Islet of Langerhans (tissue), 1 donor: ENCODE measurements at regions not wholly inside any gene's neighbourhood (a gene's known extent, or its start where the extent isn't known, plus 50 kb on each side); places are given as distances from the start of the nearest gene placed in this dataset.

Source experiments
- FAIRE-seq: peaks from one replicate; lab custom pipeline; 2011; peaks lifted over from hg19 to GRCh38; lab: Jason Lieb, UNC

DNA sequence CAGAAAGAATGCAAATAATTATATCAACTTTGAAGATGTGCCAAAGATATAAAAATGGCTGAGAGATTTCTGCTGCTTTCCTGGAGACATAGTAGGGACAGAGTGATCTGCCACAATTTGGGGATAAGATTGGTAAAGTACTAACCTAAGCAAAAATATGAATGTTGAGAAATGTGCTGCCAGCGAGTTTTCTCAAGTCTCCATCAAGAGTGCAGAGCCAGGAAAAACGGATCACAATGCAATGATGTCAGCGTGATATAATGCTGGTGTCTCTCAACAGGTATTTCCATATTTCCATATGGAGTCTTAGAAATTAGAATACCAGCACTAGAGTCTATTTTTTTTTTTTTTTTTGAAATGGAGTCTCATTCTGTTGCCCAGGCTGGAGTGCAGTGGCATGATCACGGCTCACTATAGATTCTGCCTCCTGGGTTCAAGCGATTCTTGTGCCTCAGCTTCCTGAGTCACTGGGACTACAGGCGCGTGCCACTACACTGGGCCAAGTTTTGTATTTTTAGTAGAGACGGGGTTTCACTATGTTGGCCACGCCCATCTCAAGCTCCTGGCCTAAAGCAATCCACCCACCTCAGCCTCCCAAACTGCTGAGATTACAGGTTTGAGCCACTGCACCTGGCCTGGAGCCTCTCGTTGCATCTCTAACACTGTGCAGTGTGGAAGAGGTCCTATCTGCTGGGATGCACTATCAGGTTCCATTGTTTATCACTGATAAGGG lies 893.5 kb downstream of the TRIML1 start:
- FAIRE-seq: no peak

DNA sequence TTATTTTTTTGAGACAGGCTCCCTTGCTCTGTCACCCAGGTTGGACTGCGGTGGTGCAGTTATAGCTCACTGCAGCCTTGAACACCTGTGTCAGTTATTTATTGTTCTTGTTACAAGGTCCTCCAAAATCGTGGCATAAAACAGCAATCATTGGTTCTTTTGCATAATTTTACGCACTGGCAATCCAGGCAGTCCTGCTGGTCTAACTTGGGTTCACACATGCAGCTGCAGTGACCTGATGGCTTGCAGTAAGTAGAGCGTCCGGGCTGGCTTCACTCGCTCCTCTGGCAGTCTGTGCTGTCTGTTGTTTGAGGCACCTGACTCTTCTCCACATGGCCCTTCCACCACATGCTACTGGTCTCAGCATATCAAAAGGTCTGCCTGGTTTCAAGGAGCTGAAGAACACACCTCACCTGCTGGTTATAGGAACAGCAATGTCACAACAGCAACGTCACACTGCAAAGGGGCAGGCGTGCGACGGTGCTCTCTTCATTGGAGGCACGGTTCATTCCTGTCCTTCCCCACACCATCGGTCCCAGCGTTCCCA lies 894.6 kb downstream of the TRIML1 start:
- FAIRE-seq: no peak

DNA sequence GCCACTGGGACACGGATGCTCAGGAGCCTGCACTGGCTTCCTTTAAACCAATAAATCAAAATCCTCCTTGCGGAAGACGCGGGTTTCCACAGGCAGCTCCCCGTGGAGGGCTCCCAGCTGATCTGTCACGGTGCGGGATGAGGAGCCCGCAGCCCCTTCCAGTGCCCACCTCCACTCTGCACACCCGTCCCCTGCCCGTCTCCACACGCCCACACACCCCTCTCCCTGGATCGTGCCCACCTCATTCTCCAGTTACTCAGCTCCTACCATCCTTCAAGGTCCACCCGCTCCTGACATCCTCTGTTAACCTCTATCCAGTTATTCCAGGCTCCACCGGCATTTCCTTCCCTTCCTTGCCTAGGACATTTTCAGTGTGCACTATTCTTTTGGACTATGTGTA lies 895.9 kb downstream of the TRIML1 start:
- FAIRE-seq: no peak

DNA sequence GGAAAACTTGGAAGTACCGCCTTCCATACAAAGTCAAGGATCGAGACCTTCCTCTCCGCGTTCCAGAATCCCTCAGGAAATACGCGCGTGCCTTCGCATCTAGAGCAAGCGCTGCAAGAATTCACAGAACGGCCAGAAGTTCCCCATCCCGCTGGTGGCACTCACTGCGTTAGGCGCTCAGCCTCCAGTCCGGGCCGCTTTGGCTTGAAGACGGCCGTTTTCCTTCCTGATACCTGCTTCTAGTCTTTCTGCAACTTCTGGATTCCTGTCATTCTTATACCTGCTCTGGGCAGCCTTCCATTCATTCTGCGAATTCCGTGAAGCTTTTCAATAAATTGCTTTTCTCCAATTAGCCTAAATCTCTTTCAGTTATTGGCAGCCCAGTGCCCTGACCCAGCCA lies 896.4 kb downstream of the TRIML1 start:
- FAIRE-seq: no peak

DNA sequence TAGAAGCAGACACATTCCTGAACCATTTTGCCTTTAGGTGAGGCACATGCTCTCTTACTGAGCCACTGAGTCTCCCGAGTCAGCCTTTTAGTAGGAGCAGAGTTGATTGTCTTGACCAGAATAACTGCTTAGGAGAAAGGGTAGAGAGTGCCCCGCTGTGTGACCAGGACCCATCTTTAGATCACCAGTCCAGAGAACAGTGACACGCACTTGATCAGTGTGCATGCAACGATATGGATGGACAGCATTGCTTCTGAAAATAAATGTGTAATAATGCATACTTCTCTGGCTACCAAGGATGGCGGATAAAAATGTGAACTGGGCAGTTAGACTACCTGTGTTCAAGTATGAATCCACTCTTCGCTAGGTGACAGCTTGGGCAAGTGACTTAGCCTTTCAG lies 897.7 kb downstream of the TRIML1 start:
- no peak for FAIRE-seq

DNA sequence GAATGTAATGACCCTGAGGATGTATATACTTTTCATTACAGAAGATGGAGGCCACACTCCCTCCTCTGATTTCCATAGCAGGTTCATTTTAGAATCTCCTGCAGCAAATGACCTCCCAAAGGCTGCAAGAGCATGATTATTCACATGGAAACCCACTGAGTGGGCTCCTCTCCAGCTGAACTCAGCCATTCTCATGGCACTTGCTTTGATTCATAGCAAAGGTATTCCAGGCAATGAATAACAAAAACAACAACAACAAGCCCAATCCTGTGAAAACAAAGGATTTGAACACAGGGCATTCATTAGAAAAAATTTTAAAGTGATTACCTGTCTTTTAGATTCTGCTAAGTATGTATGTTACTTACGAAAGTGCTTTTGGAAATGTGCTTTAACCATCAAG lies 894.0 kb upstream of the FRG1 start:
- no peak for FAIRE-seq

DNA sequence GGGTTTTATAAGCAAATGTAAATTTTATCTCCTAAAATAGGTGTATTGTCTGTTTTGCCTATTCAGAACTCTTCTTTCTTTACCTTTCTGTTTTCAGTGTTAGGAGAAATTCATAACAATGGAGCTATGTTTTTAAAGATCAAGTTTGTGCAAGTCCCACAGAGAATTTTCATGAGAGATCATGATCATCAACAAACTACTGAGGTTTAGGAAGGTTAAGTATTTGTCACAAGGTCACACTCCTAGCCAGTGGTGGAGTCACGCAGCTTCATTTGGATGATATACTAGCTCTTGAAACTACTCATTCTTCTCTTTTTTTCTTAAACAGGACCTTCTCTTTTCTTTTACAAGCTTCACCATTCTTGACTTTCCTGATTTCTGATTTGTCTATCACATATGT lies 892.6 kb upstream of the FRG1 start:
- FAIRE-seq: no peak

DNA sequence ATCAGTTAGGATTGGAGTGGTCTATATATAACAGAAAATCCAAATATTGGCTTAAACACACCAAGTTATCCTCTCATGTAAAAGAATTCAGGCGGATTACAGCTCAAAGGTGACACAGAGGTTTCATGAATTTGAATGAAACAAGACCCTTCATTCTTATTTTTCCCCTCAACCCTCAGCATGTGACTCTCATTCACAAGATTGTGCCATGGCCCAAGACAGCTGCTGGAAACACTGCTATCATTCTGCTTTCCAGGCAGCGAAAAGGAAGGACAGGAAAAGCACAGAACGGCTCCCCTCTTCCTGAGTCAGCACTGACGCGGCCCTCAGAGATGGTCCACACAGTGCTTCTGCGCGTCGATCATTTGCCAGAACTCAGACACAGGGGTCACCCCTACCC lies 891.0 kb upstream of the FRG1 start:
- FAIRE-seq: no peak

DNA sequence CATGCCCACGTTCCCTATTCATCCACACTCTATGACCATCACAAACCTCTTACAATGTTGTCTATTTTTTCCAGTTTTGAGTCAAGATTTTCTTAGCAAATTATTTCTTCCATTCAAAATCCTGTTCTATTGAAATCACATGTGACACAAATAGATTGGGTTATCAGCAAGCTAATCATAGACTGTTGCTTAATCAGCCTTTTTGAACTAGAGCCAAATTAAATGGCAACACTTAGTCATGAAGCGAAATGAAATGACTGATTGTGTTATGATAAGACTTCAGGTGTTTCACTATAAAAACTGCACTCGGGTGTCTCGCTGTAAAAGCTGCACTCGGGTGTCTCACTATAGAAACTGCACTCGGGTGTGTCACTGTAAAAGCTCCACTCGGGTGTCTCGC lies 890.0 kb upstream of the FRG1 start:
- FAIRE-seq: peak; percentile 92

DNA sequence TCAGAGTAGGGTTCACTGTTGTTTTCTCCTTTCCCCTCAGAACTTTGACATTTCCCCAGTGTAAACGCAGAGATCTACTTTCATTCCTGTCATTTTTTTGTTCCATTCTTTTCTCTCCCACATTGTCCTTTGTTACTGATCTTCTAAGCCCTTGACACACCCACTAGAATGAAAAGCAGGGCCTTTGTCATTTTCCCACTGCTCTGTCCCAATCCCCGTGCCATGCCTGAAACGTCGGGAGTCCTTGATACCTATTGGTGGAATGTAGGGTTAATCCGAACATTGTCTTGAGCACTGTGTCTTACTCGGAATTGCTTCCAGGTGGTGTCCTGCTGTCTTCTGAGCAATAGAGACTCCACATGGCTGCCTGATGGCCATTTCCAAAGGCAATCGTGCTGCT lies 887.1 kb upstream of the FRG1 start:
- no peak for FAIRE-seq

DNA sequence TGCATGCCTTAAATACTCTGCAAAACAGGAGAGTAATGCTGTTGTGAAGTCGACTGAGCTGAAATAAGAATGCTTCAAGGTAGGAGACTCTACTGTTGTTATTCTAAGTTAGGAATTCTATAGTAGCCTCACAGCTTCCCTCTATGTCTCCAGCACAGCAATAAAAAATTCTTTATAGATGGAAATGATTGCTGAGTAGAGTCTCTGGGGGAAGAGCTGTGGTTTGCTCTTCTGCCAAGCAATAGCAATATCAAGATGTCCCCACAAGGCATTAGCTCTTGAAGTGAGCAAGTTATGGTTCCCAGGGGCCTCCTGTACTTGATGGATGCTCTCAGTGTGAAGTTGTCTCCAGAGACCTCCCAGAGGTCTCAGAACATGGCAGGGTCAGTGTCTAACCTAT lies 880.6 kb upstream of the FRG1 start:
- no peak for FAIRE-seq

DNA sequence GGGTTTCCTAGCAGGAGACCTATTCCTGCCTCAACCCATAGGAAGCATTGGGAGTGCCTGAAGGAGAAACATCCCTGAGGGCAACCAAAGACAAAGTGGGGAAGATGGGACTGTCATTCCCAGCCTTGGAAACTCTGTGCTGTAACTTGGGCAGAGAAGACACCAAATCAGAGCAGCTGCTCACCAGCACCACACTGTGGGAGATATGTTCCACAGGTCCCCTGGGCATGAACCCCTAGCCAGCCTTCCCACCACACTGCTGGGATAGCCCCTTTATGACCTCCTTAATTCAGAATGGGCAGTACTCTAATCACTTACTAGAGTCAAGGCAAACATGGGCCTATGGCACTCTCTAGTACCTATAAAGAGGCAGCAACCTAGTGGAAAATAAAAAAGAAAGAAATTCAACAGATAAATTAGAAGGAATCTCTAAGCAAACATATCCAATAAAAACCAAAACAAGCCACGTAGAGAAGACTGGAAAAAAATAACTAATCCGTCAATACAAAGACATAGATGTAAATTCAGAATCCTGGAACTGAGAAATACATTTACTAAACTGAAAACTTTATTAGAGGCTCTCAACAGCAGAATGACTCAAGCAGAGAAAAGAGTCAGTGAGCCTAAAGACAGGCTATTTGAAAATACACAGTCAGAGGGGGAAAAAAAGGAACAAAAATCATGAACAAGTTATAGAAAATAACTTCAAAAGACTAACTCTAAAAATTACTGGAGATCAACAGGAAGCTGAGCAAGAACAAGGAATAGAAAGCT lies 878.4 kb upstream of the FRG1 start:
- FAIRE-seq: no peak

DNA sequence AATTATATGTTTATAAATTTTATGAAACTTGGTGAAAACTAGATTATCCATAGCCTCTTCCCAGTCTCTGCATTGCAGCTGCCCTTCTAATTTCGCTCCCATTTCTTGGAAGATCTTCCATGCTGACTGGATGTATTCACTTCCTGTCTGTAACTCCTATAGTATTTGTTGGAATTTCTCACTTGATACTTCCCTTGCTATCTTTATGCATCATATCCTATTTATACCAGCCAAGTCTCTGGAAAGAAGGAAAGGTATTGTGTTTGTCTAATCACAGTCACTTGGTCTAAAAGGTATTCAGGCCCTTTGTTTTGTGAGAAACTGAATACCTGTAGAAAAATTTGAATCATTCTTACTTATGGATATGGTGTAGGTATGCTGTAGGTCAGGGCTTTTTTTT lies 870.9 kb upstream of the FRG1 start:
- FAIRE-seq: no peak

DNA sequence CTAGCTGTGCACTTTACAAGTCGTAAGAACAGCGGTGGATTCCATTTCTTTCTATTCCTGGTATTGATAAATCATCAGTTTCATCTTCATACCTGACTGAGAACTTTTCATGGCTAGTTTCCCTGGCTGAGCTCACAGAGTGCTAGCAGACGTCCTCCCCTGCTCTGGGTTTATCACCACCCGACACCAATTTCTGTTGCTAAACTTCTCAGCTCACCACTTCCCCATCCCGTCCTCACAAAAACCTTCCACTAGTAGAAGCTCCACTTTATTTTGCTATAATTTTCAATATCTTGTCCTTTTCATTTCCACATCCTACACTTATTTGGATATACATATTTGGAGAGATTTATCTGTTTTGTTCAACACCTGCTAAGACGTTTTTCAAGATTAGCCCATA lies 869.4 kb upstream of the FRG1 start:
- no peak for FAIRE-seq

DNA sequence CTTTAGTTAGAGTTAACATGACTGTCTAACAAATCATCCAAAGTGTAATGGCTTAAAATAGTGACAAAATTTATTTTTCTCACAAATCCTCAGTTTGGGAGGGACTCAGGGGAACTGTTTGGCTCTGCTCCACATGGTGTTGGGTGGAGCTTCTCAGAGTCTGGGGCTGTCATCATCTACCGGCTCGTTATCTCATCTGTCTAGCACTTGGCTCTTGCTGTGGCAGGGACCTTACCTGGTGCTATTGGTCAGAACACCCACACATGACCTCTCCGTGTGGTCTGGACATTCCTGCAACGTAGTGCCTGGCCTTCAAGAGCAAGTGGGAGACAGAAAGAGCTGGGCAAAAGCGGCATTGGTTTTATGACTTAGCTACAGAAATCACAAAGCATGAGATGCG lies 866.9 kb upstream of the FRG1 start:
- no peak for FAIRE-seq

DNA sequence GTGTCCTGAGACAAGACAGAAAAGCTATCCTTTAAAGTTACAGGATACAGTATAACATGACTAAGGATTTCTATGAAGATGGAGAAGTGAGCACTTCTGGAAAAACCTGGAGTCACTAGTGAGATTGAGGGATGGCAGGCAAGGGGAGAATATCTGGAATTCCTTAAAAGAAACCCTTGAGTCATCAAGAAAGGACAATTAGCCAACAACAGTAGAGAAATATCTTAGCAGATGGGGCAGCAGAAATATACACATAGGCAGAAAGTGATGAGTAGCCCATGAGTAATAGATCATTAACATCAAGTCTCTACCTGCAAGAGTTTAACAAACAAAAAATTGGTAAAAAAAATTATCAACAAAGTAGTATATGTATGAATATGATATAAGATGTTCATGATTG lies 858.8 kb upstream of the FRG1 start:
- FAIRE-seq: no peak

DNA sequence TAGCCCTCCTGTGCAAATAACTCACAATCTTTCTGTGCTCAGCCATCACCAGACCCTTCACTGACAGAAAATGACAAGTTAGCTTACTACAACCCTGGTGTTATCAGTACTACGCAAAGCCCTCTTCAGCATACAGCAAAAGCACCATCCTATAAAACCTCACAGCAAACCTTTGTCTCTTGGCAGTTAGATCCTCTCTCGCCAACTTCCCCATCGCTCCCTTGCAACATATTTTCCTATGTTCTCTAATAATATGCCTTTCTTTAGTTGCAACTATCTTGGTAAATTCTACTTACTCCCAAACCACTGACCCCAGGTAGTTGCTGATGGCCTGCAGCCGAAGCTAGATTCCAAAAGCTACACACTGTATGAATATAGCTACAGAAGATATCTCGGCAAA lies 856.9 kb upstream of the FRG1 start:
- no peak for FAIRE-seq

DNA sequence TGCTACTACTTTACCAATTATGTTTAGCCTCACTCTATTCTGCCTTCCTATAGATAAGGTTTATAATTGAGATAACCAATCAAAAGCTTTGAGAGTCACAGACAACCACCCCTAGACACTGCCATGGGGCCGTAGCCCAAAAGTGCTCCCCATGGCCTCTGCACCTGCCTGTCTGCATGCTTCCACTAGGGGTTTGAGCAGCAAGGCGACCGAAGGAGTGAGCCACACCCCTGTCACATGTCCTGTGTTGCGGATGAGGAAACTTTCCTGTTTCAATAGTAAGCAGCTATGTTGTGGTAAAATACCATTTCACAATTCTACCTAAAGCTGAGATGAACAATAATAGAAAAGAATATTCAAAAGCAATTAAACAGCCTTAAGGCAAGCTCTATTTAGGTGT lies 856.0 kb upstream of the FRG1 start:
- FAIRE-seq: no peak

DNA sequence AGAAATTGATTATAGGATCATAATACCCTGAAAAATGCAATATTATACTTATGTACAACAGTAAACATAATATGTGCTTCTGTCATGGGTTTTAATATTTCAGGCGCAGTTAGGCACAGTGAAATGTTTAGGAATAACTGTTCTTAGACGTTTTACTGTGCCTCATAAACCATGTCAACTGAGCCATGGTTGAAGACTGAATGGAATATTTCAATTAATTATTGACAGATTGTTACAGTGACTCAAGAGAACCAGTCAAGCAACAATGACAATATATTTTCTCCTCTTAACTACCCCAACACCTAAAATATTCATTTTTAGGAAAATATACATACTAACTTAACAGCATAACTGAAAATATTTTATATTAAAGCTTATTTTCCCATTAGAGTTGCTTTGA lies 852.7 kb upstream of the FRG1 start:
- FAIRE-seq: no peak

DNA sequence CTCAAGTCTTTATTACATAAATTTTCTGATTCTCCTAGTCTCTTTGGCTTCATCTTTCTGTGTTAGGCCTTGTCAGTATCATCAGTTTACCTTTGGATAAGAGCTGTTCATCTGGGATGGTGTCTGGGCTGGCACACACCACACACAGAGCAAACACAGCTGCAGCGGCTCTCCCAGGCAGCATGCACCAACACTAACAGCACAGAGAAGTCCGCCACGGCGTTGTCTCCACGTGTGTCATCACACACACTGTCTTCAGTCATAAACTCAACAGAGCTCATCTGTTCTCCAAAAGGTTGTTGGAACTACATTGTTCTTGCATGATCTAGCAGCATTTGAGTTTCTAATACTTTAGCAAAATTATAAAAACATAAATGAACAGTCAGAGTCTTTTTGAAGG lies 851.9 kb upstream of the FRG1 start:
- FAIRE-seq: no peak

DNA sequence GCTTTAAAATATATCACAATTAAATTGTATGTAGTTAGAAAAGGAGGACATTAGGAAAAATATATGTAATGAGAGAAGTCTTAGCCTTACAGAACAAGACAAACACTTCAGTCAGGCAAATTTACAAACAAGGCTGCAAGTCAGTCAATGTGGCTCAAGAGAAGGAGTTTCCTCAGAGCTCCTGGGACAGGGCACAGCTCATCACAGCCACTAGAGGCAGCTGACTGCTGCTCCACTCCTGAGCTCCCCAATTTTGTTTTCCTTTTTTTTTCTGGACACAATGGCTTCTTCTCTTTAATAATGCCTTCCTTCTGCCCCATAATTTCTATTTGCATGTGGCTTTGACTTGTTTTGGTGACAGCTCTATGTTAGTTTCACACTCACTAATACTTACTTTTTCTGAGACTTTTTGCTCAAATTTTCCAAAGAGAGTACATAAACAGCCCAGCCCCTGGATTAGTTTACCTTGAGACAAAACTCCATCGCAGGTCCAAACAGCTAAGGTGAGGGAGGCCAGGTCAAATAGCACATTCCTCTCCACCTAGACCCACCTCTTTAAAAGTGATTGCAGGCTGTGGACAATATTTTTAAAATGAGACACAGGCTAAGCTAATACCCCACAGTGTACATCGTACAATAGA lies 850.4 kb upstream of the FRG1 start:
- FAIRE-seq: no peak

DNA sequence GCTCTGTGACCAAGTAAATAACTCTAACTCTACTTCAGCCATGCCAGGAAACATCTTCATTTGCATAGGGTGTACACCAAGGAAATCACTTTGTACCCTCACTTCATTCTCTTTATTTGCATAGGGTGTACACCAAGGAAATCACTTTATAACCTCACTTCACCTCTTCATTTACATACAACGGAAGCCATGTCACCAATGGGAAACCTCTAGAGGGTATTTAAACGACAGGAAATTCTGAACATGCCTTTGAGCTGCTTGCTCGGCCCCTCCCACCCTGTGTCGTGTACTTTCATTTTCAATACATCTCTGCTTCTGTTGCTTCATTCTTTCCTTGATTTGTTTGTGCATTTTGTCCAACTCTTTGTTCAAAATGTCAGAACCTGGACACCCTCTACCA lies 848.1 kb upstream of the FRG1 start:
- FAIRE-seq: no peak

DNA sequence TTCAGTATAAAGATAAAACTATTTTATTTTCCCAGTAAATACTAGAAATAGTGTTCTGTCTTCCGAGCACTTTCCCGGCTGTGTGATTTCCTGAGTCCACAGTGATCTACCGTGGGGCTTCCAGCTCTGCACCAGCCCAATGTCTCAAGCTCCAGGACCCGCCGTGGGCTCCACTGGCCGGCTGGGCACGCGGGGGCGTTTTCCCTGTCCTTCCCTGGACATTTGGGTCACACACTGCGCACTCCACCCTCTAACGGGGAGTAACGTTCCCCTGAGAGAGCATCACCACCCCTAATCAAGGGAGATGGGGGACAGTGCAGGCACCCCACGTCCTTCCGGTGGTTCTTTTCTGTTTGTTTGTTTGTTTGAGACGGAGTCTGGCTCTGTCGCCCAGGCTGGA lies 844.6 kb upstream of the FRG1 start:
- no peak for FAIRE-seq
